ENCODE measurements at regions not wholly inside any gene's neighbourhood (a gene's known extent, or its start where the extent isn't known, plus 50 kb on each side); places are given as distances from the start of the nearest gene placed in this dataset.

- TF ChIP-seq EZH2phosphoT487 (IDR thresholded peaks at IDR 0.05; ENCODE audit: borderline replicate concordance, low read depth) (no peak), POLR2AphosphoS5 (IDR thresholded peaks at IDR 0.05; ENCODE audit: low read depth, low read length) (no peak), JUND (IDR thresholded peaks at IDR 0.05) (no peak), MXI1 (IDR thresholded peaks at IDR 0.05; ENCODE audit: low read depth, low read length) (no peak), REST (IDR thresholded peaks at IDR 0.05; ENCODE audit: low read depth, low read length) (no peak), GABPA (IDR thresholded peaks at IDR 0.05; ENCODE audit: low read depth) (no peak), RAD21 (IDR thresholded peaks at IDR 0.05; ENCODE audit: low read length) (no peak), TAF1 (IDR thresholded peaks at IDR 0.05; ENCODE audit: borderline replicate concordance, low read depth, low read length) (no peak), SMC3 (IDR thresholded peaks at IDR 0.05; ENCODE audit: low read depth, low read length) (no peak), YY1 (IDR thresholded peaks at IDR 0.05; ENCODE audit: low read depth) (no peak), ELF1 (IDR thresholded peaks at IDR 0.05) (no peak), TEAD4 (IDR thresholded peaks at IDR 0.05; ENCODE audit: borderline replicate concordance, insufficient read depth) (no peak), EP300 (IDR thresholded peaks at IDR 0.05; ENCODE audit: borderline replicate concordance in 1 of 2, low read depth in 1 of 2, low read length in 1 of 2) (no peak)
- TF ChIP-seq, protein P1, sequence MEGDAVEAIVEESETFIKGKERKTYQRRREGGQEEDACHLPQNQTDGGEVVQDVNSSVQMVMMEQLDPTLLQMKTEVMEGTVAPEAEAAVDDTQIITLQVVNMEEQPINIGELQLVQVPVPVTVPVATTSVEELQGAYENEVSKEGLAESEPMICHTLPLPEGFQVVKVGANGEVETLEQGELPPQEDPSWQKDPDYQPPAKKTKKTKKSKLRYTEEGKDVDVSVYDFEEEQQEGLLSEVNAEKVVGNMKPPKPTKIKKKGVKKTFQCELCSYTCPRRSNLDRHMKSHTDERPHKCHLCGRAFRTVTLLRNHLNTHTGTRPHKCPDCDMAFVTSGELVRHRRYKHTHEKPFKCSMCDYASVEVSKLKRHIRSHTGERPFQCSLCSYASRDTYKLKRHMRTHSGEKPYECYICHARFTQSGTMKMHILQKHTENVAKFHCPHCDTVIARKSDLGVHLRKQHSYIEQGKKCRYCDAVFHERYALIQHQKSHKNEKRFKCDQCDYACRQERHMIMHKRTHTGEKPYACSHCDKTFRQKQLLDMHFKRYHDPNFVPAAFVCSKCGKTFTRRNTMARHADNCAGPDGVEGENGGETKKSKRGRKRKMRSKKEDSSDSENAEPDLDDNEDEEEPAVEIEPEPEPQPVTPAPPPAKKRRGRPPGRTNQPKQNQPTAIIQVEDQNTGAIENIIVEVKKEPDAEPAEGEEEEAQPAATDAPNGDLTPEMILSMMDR (IDR thresholded peaks at IDR 0.05), result no peak
Measured at GRCh38 chr6:95517568-95517967, 59.8 kb upstream of the MANEA start.
